HL-60 (cell line): ENCODE measurements at regions not wholly inside any gene's neighbourhood (a gene's known extent, or its start where the extent isn't known, plus 50 kb on each side); places are given as distances from the start of the nearest gene placed in this dataset.

Experiments used
- DNase-seq, 2 experiments: peaks; one replicate each; pipeline ENCODE4 v3.0.0-alpha.2; 2010 to 2020; ENCODE audit warnings: low read depth in 1 of 2, low spot score in 1 of 2
- H3K27ac ChIP-seq: fragments of 250-450 bp; sonication (Bioruptor Pico); replicated peaks from 2 replicates; pipeline ENCODE4 v1.5.1; 2020; ENCODE audit warnings: mild to moderate bottlenecking, moderate library complexity
- H3K27me3 ChIP-seq: fragments of 250-450 bp; sonication (Bioruptor Pico); 2 replicates; pipeline ENCODE4 v1.5.1; 2021; ENCODE audit warnings: mild to moderate bottlenecking, moderate library complexity; ENCODE audit not compliant: insufficient read depth, poor library complexity, severe bottlenecking
- H3K4me3 ChIP-seq: replicated peaks from 2 replicates; pipeline ENCODE4 v1.5.1; 2011; ENCODE audit warnings: mild to moderate bottlenecking, control low read depth, low read length; ENCODE audit not compliant: insufficient read depth
- CTCF ChIP-seq: IDR thresholded peaks from one replicate; pipeline ENCODE4 v1.5.1; 2011; ENCODE audit warnings: low read length, control low read depth, inconsistent platforms; ENCODE audit not compliant: insufficient read depth
- GABPA ChIP-seq: IDR thresholded peaks from 2 replicates; pipeline ENCODE4 v1.6.1; 2012; ENCODE audit warnings: low read depth
- POLR2AphosphoS5 ChIP-seq: IDR thresholded peaks from 2 replicates; pipeline ENCODE4 v1.6.1; 2012; ENCODE audit warnings: low read depth
- REST ChIP-seq: IDR thresholded peaks from 2 replicates; pipeline ENCODE4 v1.6.1; 2012; ENCODE audit warnings: low read depth; ENCODE audit not compliant: insufficient replicate concordance
- SPI1 ChIP-seq: IDR thresholded peaks from 2 replicates; pipeline ENCODE4 v1.6.1; 2012; ENCODE audit warnings: low read depth, mild to moderate bottlenecking, borderline replicate concordance

GRCh38 chr7:51666266-51666665 lies 349.7 kb upstream of the COBL start:
- H3K4me3 ChIP-seq: no peak overlapping the region
- no peak for TF ChIP-seq CTCF
- no peak for TF ChIP-seq GABPA
- TF ChIP-seq POLR2AphosphoS5: no peak
- no peak for TF ChIP-seq REST
- TF ChIP-seq SPI1: no peak
- DNase-seq: no peak
- no peak overlapping the region for H3K27ac ChIP-seq
- H3K27me3 ChIP-seq: no peaks in the 10 kb centered on the region

GRCh38 chr7:51665045-51665780 lies 348.6 kb upstream of the COBL start:
- H3K4me3 ChIP-seq: no peak overlapping the region
- DNase-seq: no peak
- no peak overlapping the region for H3K27ac ChIP-seq
- TF ChIP-seq GABPA (no peak), CTCF (no peak), SPI1 (no peak), REST (no peak), POLR2AphosphoS5 (no peak)
- H3K27me3 ChIP-seq: no peaks in the 10 kb centered on the region

GRCh38 chr7:51660516-51660915 lies 343.9 kb upstream of the COBL start:
- no peak for TF ChIP-seq REST
- no peak for TF ChIP-seq CTCF
- no peak for TF ChIP-seq SPI1
- no peak overlapping the region for H3K4me3 ChIP-seq
- no peak for DNase-seq
- no peak overlapping the region for H3K27ac ChIP-seq
- no peaks in the 10 kb centered on the region for H3K27me3 ChIP-seq
